GM12878 (cell line): ENCODE measurements at regions not wholly inside any gene's neighbourhood (a gene's known extent, or its start where the extent isn't known, plus 50 kb on each side); places are given as distances from the start of the nearest gene placed in this dataset.

Experiments
- CTCF ChIP-seq, 3 experiments: IDR thresholded peaks in 2 of 3; conservative IDR thresholded peaks in 1 of 3; 2 replicates each; pipeline ENCODE4 v1.5.1; 2011; ENCODE audit warnings: low read depth in 3 of 3, low read length in 3 of 3, mild to moderate bottlenecking in 3 of 3, control low read depth in 2 of 3, moderate library complexity in 2 of 3, inconsistent platforms in 1 of 3, mixed read lengths in 1 of 3; ENCODE audit not compliant: control insufficient read depth in 2 of 3, insufficient read depth in 1 of 3; ENCODE audit errors: extremely low read depth in 1 of 3
- EZH2 ChIP-seq: IDR thresholded peaks from 2 replicates; pipeline ENCODE4 v1.6.1; 2012; ENCODE audit warnings: low read depth, mild to moderate bottlenecking, control low read depth, inconsistent platforms, low read length, borderline replicate concordance; ENCODE audit not compliant: control insufficient read depth
- POLR2A ChIP-seq: IDR thresholded peaks from 2 replicates; pipeline ENCODE4 v1.6.1; 2011; ENCODE audit warnings: low read depth, mild to moderate bottlenecking, low read length

- TF ChIP-seq CTCF (IDR thresholded peaks at IDR 0.05 in 2 of 3, conservative IDR thresholded peaks at IDR 0.05 in 1 of 3; ENCODE audit: control insufficient read depth in 2 of 3, extremely low read depth in 1 of 3, insufficient read depth in 1 of 3, low read depth in 3 of 3, low read length in 3 of 3) (no peak), POLR2A (no peak), EZH2 (no peak)
Measured at GRCh38 chr2:7752291-7752690, 835.1 kb downstream of the RNF144A start.
